NCI-H2081 treated with DMSO at 0.1 percent for 48 hours (cell line): ENCODE measurements at regions not wholly inside any gene's neighbourhood (a gene's known extent, or its start where the extent isn't known, plus 50 kb on each side); places are given as distances from the start of the nearest gene placed in this dataset.
"Not testable (repeated sequence)": the region's sequence is repeated elsewhere in the genome, so short reads cannot be mapped to it uniquely, and the experiment has no call there.

Experiments used
- DNase-seq: peaks from one replicate; lab custom pipeline; 2025; lab: John Stamatoyannopoulos, UW

DNA sequence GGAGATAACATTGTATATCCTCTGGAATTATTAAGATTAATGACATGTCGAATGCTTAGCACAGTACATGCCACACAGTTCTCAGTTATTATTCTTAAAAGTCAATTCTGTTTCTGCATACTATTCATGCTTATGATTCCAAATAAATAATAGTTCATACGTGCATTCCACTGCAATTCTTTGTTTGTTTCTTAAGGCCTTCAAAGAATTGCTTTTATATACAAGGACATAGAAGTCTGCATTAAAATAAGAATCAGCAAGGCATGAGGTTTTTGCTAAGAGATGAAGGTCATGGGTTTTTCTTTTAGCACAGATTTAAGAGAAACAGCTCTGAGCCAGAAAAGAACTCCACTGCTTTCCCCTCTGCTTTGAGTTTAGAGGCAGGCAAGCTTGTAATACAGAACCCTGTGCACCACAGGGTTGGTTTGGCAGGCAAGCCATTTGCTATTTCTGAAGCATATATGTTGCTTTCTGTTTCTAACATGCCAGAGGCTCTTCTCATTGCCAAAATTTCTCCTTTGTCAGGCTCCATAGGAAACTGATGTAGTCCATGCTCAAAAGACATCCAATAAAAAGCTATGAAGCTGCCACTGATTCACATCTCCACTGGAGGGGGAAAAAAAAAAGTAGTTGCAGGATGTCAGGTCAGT lies 420.6 kb upstream of the TYRP1 start:
- DNase-seq = no peak

DNA sequence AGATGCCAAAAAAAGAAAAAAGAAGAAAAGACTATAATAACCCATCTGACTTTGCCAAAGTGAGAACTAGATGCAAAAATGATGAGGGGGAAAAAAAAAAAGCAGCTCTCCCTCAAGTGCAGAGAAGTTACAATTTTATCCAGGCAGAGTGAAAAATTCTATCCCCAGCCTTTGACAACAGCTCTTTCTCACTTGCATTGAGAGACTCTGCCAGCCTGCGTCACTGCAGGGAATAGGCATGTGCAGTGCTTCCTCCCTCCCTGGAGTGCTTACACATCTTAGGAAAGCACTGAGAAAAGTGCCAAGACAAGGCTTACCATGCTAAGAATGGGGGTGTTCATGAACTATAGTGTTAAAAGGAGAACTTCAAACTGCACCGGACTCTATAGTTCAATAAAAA lies 418.6 kb upstream of the TYRP1 start:
- DNase-seq = no peak

GRCh38 chr9:12276505-12276904 lies 416.7 kb upstream of the TYRP1 start:
- no peak for DNase-seq

DNA sequence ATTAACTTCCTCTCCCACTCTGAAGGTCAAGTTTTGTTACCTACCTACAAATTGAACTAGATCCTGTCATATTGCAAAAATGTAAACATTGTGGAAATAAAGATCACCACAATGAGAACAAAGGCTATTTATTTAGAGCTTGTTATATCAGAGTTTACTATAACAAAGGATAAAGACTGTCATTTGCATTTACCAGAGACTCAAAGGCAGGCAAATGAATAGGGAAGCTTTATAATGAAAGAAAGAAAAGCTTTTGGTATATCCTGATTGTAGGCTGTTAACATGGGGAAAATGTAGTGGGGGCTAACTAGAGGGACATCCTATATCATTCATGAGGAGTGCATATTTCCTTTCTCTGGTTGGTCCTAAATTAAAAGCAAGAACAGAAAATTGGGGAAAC lies 403.5 kb upstream of the TYRP1 start:
- no peak for DNase-seq

DNA sequence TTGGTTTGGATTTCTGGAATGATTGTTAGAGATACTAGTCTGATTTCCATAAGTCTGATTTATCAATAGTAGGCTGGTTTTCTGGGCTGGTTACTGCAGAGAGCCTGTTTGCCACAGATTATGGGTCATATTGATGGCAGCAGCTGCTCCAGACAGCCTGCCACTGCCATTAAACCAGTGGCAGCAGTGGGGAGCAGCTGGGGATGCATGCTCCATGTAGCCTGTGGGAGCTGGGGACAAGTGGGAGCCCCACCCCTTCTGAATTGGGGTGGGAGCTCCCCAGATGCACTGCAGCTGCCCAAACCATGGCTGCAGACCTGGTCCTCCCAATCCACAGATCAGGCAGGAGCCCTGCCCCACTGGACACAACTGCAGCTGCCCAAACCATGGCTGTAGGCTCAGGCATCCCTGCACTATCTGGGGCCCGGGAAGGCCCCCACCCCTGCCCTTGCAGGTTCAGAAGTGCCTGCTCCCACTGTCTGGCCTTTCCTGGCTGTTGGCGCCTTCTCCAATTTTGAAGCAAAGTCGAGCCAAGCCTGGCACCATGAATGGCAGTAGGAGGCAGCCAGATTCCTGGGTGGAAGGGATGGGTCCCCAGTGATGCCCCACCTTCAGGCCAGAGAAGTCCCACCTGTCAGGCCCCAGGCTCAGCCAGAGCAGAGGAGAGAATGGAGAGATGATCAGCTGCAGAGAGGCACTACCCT lies 402.9 kb upstream of the TYRP1 start:
- DNase-seq = no peak

GRCh38 chr9:12305211-12305610 lies 388.0 kb upstream of the TYRP1 start:
- DNase-seq = no peak

GRCh38 chr9:12314589-12314988 lies 378.6 kb upstream of the TYRP1 start:
- DNase-seq = no peak

- no peak for DNase-seq
These were observed 374.2 kb upstream of the TYRP1 start for GRCh38 chr9:12318732-12319685.

- DNase-seq = no peak
These were observed 363.6 kb upstream of the TYRP1 start for GRCh38 chr9:12329623-12329985.

DNA sequence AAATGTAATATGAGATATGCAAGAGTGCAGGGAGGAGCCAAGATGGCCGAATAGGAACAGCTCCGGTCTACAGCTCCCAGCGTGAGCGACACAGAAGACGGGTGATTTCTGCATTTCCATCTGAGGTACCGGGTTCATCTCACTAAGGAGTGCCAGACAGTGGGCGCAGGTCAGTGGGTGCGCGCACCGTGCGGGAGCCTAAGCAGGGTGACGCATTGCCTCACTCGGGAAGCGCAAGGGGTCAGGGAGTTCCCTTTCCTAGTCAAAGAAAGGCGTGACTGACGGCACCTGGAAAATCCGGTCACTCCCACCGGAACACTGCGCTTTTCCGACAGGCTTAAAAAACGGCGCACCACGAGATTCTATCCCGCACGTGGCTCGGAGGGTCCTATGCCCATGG lies 359.2 kb upstream of the TYRP1 start:
- DNase-seq = not testable (repeated sequence)

- DNase-seq = no peak
These were observed 342.4 kb upstream of the TYRP1 start for GRCh38 chr9:12350775-12351174.

- DNase-seq = no peak
These were observed 341.7 kb upstream of the TYRP1 start for GRCh38 chr9:12351293-12352044.

DNA sequence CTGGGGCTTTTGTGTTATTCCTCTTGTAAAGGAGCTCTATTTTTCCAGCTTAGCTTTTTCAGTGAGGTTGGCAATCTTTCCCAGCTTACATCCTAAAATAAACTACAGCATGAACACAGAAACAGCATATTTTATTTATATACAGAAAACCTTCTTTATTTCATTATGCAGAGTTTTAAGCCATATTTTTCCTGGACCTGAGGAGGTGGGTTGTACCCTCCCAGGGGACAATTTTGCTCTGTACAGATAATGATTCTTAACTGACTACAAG lies 341.2 kb upstream of the TYRP1 start:
- no peak for DNase-seq

- DNase-seq = no peak
These were observed 329.7 kb upstream of the TYRP1 start for GRCh38 chr9:12363439-12363838.

- DNase-seq = no peak
These were observed 324.6 kb upstream of the TYRP1 start for GRCh38 chr9:12368569-12368968.

DNA sequence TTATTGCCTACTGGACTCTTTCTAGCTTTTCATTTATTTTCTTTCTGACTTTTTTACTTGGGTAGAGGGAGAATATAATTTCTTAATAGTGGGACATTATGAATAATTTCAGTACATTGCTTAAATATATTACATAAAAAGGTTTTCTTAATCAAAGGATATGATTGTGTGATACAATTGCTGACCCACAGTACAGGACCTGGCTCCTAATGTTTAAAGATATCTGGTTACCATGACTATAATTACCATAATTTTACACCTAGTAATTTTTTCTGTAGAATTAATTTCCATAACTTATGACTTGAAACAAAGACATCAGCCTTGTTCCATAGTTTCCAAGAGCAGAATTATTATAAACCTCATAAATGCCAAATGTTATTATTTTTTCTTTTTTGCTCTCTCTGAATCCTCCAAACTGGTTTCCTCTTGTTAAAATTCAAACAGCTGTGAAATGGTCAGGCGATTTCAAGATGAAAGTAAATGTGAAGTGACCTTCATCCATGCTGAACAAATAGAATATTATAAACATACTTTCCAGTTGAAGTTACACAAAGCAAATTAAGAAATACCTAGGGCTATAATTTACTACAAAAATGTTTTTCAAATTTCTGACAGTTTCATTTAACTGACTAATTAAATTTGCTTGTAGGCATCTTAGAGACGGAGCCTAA lies 301.2 kb upstream of the TYRP1 start:
- DNase-seq = no peak

GRCh38 chr9:12394105-12394504 lies 299.1 kb upstream of the TYRP1 start:
- DNase-seq = no peak

- no peak for DNase-seq
These were observed 289.5 kb upstream of the TYRP1 start for GRCh38 chr9:12403721-12404120.

GRCh38 chr9:12413986-12414385 lies 279.2 kb upstream of the TYRP1 start:
- no peak for DNase-seq

DNA sequence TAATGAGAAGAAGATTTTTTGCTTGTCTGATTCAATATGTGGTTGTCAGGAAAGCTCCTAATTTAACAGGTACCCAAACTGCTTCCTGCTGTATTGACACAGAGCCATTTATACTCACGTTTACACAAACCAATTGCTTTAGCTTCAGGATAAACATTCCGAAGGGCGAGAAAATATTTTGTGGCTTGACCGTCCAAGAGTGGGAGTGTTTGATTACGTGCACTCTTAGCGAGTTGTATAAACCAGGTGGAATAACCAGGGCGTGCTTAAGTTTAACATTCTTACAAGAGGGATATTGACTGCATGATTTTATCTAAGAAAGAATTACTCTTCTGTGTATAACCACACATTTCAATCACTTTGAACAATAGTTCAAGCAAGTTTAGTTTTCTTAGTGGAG lies 278.7 kb upstream of the TYRP1 start:
- no peak for DNase-seq

DNA sequence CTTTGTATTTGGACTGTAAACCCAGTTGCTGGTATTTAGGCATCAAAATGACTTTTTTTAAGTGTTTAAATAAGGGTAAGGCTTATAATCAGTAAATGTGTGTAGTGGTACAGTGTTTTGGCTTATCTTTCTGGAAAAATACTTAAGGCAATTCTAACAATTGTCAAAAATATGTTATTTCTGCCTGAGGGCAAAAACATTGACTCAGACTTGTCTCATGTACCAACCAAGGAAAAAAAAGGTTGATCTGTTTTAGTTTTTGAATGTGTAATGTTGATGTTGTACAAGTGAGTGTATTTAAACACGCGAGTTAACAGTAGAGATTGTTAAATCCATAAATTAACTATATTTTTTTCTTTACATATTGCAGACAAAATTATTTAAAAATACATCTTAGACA lies 277.8 kb upstream of the TYRP1 start:
- no peak for DNase-seq

DNA sequence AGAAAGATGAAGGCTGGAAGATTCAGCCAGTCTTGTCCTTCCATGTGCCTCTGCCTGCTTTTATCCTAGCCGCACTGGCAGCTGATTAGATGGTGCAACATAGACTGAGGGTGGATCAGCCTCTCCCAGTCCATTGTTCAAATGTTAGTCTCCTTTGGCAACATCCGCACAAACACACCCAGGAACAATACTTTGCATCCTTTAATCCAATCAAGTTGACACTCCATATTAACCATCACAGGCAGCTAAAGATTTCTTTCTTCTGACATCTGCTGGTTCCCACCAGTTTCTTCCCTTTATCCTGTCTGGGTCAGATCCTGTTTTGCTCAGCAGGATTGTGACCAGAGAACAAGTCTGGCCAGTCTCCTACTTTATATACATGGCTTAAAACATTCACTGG lies 276.5 kb upstream of the TYRP1 start:
- no peak for DNase-seq
